ENCODE measurements at regions not wholly inside any gene's neighbourhood (a gene's known extent, or its start where the extent isn't known, plus 50 kb on each side); places are given as distances from the start of the nearest gene placed in this dataset.
A peak's percentile ranks its signal among the peaks of the same experiment; 100 is the strongest.

DNA sequence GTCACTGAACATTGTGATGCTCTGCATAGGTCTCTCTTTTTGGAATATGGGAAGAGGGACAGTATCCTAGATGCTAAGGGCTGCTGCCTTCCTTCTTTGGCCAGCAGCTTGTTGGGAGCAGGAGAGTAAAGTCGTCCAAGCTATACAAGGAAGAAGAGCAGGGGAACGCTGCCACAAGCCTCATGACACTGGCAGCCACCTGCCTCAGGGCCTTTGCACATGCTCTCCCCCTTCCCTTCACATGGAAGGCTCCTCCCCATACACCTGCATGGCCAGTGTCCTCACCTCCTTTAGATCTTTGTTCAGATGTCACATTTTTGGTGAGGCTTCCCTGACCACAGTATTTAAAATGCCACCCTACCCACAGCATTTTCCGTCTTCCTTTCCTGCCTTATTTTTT, 78.1 kb upstream of the CRHR1 start:
- DNase-seq (ENCODE audit: low read depth in 2 of 3, low spot score in 2 of 3), result no peak

DNA sequence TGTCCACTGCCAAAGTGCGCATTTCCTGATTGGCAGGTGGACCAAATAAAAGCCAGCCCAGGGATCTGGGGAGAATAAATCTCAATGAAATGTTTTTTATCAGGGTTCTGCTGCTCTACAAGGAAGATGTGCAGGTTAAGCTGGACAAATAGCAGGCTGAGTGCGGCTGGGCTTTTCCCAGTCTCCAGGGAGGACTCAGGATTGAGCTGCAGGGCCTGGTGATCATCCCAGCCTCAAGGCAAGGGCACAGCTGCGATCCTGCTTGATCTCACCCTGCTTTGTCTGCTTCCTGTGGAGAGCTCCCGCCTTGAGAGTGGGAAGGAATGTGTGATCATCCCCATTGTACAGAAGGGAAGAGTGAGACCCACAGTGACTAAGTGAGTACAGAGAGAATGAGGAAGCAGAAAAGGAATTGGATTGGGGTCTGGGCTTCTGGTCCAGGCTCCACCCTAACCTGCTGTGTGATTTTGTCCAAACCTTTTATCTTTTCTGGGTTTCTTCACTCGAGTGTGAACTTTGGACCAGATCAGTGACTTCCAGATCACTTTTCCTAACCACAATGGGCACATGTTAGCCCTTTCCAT, 75.3 kb upstream of the CRHR1 start:
- no peak for DNase-seq (ENCODE audit: low read depth in 2 of 3, low spot score in 2 of 3)

DNA sequence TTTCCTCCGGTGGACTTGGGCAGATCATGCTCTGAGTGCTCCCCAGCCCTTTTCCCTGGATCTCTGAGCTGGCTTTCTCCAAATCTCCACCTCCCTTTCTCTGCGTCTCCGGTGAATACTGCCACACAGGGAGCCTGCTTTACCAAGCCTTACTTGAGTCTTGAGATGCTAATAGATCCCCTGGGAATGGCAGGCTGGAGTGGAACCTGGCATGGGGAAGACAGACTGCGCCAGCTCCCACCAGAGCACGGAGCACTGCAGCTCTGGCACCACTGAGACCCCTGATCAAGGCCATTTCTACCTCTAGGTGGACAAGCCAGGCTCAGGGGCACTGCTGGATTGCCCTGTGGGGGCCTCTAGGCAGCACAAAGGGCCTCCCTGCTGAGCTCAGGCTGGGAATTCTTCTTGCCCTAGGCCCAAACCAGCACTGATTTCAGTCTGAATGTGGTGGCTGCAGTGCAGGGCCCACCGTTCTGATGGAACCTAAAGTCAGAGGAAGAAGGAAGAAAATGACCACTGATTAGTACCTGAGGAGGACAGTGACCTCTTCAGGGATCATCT, 74.3 kb upstream of the CRHR1 start:
- no peak for DNase-seq (ENCODE audit: low read depth in 2 of 3, low spot score in 2 of 3)

DNA sequence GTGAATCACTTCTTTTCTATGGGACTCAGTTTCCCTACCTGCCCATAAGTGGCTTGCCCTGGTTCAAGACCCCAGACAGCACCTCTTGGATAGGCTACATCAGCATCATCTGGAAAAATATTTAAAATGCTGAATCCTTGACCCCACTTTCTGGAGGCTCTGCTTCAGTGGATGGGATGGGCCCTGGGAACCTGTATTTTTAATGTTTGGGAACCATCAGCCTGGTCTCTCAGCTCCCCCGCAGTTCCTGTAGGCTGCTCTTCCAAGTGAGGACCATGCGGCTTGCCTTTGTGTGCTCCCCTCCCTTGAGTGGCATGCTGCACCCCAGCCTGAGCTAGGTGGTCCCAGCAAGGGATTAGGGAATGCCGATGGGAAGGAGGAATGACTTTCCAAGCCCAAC, 68.3 kb upstream of the CRHR1 start:
- DNase-seq (ENCODE audit: low read depth in 2 of 3, low spot score in 2 of 3), result no peak

DNA sequence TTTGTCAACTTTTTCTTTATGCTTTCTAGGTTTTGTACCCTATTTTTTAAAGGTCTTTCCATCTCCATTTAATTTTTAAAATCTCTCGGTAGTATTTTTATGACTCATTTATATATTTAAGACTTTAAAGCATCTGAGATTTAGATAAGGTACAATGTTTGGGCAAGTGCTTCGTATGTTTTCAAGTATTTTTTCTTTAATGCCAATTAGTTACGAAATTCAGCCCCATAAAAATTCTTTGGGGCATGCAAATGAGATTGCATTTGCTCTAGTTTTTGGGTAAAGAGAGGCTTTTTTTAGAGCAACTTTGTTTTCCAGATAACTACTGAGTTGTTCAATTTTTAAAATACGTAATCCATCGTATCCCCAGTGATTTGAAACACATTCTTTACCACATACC, 65.3 kb upstream of the CRHR1 start:
- DNase-seq (ENCODE audit: low read depth in 2 of 3, low spot score in 2 of 3), result no peak

DNA sequence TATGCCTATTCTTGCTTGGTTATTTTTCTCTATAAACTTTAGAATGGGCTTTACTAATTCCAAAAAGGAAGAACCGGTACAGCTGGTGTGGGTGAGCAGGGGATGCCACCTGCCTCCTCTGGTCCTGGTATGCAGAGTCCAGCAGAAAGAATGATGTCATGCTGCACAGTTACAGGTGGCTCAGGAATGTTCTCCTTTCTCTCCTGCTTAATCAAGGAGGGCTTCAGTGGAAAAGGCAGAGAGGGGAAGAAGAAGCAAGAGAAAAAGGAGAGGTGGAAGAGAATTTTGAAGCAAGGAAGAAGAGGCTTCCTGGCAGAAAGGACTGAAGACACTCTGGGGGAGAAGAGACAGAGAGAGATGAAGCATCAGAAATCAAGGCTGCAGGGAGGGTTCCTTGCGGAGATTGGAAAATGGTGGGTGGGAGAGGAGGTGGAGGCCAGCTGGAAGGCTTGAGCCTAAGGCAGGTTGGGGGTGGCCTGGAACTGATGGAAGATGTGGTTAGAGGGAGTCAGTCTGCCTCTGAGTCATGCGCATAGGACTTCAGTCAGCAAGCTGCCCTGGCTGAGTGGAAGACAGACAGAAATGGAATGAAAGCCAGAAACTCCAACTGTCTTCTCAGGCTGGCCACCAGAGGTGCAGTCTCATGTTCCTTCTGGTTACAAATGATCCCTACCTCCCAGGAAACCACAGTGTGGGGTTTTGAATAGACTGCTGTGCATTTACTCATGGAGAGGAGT, 64.6 kb upstream of the CRHR1 start:
- peak in 1 of 3 donors; percentile 18 for DNase-seq (ENCODE audit: low read depth in 2 of 3, low spot score in 2 of 3)

DNA sequence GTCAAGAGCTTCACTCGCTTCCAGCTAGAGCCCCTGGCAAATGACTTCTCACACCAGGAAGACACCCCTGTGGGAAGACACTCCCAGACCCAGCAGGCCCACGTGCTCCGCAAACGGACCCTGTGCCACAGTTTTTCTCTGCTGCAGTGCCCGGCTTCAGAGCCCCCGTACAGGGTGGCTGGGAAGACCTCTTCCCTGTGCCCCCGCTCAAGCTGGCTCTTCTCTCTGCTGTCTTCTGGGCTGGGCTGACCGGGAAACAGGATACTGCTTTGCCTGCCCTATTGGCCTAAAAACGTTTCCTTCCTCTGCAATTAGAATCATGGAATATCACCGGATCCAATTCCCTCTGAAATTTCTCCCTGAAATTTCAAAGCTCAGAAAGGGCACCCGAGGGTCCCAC, 63.7 kb upstream of the CRHR1 start:
- no peak for DNase-seq (ENCODE audit: low read depth in 2 of 3, low spot score in 2 of 3)

DNA sequence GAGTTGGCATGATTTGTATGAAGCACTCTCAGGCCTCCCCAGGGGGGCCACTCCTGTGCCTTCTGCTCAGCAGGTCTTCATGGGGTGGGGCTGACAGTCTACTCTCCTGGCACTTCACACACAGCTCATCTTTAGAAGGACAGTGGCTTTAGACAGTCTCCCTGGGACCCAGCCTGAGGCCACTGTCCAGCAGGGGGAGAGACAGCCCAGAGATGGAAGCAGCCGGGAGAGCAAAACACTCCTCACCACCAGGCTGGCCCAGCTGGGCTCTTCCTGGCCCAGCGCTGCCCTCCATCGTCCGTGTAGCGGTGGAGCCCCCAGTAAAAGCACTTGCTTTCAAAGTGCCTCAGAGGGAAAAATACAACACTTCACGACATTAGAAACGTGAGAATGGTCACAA, 62.0 kb upstream of the CRHR1 start:
- no peak for DNase-seq (ENCODE audit: low read depth in 2 of 3, low spot score in 2 of 3)

DNA sequence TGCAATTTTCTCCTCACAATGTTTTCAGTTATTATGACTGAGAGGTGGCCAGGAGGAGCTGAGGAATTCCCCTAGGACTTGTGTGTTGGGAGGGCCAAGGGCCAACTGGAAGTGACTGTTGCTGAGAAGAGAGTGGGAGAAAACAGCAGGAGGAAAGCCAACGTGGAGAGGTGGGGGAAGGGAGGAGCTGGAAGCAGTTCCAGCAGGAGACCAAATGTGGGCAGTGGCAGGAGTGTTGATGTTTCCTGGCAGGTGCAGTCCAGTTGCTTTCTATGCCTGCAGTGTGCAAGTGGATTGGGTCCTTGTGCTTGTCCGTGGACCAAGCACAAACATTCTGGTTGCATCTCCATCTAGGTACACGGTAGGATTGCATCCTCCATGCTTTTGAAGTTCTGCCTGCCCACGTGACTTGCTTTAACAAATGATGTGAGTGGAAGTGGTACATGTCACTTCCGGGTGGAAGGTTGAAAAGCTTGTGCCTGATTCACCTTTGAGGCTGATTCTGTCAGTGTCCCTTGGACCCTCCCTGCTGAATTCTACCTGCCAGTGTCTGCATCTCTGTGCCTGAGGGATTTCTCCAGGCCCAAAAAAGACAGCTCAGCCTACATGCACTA, 54.7 kb upstream of the CRHR1 start:
- DNase-seq (ENCODE audit: low read depth in 2 of 3, low spot score in 2 of 3), result no peak

DNA sequence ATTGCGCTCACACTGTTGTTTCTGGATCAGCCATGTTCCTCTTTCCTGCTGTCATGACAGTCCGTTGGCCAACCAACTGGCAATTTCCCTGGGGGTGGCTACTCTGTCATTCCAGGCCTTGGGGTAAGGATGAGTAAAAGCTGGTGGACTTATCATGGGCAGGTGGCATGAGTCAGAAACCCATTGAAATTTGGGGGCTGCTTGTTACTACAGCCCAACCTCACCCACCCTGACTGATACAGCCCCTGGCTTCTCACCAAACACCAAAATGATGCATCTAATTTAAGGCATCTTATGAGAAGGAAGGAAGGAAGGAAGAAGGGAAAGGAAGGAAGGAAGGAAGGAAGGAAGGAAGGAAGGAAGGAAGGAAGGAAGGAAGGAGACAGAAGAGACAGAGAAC, 53.9 kb upstream of the CRHR1 start:
- DNase-seq (ENCODE audit: low read depth in 2 of 3, low spot score in 2 of 3), result no peak

DNA sequence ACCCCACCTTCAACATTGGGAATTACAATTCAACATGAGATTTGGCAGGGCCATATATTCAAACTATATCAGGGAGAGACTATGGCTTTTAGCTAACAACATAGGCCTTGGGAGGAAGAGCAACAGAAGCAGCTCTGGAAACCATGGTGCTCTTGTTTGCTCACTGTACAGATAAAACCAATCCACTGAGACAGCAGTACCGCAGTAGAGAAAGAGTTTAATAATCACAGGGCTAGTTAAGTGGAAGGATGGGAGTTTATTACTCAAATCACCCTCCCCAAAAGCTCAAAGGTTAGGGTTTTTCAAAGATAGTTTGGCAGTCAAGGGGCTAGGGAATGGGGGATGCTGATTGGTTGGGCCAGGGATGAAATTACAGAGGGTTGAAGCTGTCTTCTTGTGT, 52.7 kb upstream of the CRHR1 start:
- DNase-seq (ENCODE audit: low read depth in 2 of 3, low spot score in 2 of 3), result no peak

DNA sequence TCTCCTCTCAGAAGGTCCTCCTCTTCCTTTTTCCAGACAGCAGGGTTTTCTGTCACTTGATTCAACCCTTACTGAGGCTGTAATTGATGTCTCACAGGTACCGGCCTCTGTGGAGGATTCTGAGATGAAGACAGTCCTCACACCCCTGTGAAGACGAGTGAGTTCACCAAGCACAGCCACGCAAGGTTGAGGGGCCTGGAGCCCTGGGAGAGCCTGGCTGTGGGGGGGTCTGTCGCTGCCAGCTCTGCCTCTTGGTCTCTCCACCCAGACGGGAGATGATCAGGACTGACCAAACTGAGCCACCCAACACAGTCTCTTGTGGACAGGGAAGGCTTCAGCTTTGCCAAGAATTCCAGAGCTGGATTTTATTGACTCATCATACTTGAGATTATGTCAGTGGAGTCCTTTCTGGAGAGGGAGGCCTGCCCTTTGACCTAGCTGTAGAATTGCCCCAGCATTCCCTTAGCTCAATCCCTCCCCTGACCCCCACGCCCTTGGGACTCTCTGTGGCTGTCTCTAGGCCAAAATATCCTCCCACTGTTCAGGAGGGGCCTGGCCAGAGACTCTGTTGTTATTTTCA, 51.1 kb upstream of the CRHR1 start:
- DNase-seq (ENCODE audit: low read depth in 2 of 3, low spot score in 2 of 3), result no peak

DNA sequence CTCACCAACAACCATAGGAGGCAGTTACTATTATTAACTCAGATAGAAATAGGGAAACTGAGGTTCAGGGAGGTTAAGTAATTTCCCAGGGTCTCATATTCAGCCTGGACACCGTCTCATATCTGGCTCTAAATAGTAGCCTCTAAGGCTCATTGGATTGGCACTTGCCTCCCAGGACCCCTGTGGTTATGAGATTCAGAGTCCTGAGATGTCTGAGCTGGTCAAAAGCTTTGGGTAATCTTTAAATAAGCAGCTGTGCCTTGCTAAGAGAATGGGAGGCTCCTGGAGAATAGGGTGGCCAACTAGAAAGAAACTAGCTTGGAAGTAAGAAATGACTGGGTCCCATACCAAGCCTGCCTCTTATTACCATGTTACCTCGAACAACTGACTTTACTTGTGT, 50.3 kb upstream of the CRHR1 start:
- no peak for DNase-seq (ENCODE audit: low read depth in 2 of 3, low spot score in 2 of 3)

Measured in hematopoietic multipotent progenitor cell (in vitro differentiated cells).